HuH-7 (cell line): ENCODE measurements at regions not wholly inside any gene's neighbourhood (a gene's known extent, or its start where the extent isn't known, plus 50 kb on each side); places are given as distances from the start of the nearest gene placed in this dataset.

ENCODE experiments used
- DNase-seq: peaks from one replicate; pipeline ENCODE4 v3.0.0; 2011; ENCODE audit warnings: low spot score

GRCh38 chr2:134178138-134178877 lies 75.6 kb upstream of the MGAT5 start:
- DNase-seq, result no peak

GRCh38 chr2:134181219-134181618 lies 72.7 kb upstream of the MGAT5 start:
- no peak for DNase-seq

- DNase-seq, result no peak
Observed at GRCh38 chr2:134183679-134184078, 70.2 kb upstream of the MGAT5 start.

- DNase-seq, result no peak
Observed at GRCh38 chr2:134185639-134186038, 68.2 kb upstream of the MGAT5 start.

DNA sequence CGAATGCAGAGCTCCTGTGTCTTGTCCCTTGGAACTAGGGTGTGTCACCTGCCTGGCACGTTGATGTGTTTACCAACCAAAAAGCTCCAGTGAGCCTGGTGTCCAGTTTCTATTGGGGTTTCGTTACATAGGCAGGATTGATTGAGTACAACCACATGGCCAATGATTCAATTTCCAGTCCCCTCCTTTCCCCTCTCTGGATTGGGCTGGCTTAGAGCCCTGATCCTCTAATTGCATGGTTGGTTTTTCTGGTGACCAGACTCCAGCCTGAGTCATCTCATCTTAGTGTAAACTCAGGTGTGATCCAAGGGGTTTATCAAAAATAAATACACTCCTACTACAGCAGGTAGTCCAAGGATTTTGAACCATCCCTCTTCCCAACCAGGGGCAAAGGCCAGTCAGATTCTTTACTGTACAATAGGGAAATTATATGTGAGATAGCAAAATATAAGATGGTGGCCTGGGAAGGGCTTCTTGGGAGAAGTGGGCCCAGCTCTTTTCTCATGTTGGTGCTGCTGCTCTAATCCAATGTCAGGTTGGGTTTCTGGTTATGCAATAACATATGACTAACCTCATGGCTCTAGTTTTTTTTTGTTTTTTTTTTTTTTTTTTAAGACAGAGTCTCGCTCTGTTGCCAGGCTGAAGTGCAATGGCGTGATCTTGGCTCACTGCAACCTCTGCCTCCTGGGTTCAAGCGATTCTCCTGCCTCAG lies 64.7 kb upstream of the MGAT5 start:
- no peak for DNase-seq

DNA sequence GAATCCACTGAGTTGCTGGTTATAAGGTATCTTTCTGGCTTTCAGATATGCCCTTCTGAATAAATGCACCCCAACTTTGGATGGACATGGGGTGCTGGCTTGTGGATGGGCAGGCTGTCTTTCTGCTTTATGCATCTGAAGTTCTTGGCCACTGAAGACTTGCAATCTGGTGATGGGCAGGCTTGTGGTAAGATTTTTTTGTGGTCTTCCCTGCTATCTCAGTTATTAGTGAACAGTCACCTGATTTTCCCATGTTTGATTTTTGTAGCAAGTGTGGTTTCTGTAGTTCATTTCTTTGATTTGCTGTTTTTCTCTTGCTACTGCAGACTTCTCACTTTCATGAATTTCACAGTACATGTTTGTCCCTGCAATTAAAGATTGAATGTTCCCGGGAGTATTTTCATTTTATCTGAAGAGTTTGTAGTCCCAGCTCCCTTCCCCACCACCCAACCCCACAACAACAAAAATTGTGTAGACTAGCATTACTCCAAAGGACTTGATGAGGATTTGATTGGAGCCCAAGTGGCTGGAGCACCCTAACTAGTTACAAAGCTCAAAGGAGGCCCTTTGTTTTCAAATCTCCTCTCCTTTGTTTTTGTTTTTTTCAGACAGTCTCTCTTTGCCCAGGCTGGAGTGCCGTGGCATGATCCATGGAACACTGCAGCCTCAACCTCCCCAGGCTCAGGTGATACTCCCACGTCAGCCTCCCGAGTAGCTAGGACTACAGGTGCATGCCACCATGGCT lies 63.6 kb upstream of the MGAT5 start:
- DNase-seq, result no peak

- DNase-seq, result no peak
Observed at GRCh38 chr2:134190807-134191203, 63.1 kb upstream of the MGAT5 start.

- no peak for DNase-seq
Observed at GRCh38 chr2:134191835-134192234, 62.0 kb upstream of the MGAT5 start.

DNA sequence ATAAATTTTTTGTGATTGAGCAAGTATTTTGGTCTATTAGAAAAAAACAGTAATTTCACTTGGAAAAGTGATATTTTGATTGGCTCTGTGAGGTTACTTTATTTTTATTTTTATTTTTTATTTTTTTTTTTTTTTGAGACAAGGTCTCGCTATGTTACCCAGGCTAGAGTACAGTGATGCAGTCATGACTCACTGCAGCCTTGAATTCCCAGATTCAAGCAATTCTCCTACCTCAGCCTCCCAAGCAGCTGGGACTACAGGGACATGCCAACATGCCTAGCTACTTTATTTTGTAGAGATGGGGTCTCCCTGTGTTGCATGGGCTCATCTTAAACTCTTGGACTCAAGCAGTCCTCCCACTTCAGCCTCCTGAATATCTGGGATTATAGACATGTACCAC lies 60.9 kb upstream of the MGAT5 start:
- no peak for DNase-seq

GRCh38 chr2:134194519-134194918 lies 59.4 kb upstream of the MGAT5 start:
- no peak for DNase-seq

- no peak for DNase-seq
Observed at GRCh38 chr2:134195341-134195740, 58.5 kb upstream of the MGAT5 start.

DNA sequence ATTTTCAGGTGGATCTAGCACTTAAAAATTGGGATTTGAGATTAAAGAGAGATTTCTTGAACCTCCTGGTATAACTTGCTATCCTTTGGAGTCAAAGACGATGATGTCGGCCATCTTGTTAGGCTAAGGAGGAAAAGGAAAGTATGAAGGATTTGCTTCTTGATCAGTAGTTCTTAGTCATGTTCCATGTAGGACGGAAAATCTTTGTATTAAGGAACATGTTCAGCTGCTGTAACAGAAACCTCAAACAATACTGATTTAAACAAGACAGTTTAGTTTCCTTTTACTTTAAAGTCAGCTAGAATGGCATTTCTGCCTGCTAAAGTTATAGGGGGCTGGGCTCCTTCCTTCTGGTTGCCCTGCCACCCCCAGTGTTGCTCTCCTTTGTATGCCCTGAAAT lies 56.4 kb upstream of the MGAT5 start:
- no peak for DNase-seq

- DNase-seq, result no peak
Observed at GRCh38 chr2:134198006-134198634, 55.8 kb upstream of the MGAT5 start.

- no peak for DNase-seq
Observed at GRCh38 chr2:134199123-134199522, 54.7 kb upstream of the MGAT5 start.

GRCh38 chr2:134200036-134200618 lies 53.7 kb upstream of the MGAT5 start:
- DNase-seq, result no peak

DNA sequence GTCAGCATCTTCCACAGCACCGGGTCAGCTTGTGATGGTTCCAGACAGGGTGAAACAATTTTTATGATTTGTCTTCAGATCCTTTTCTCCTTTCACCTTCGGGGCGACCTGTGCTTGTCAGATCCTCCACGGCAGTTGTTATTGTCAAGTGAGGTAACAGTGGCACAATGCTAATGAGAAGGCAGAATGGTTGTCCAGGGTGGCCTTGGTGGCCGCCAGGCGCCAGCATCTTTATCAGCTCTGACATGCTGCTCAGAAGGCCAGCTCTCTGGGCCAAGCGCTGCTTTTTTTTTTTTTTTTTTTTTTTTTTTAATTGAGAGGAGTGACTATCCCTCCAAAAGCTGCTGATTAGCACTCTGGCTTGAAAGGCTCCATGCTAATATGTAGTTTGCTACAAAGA lies 52.3 kb upstream of the MGAT5 start:
- DNase-seq, result no peak

GRCh38 chr2:134202371-134202770 lies 51.5 kb upstream of the MGAT5 start:
- DNase-seq, result no peak

- DNase-seq, result no peak
Observed at GRCh38 chr2:134203175-134203574, 50.7 kb upstream of the MGAT5 start.
